Psoas muscle (tissue), 7 donors: ENCODE measurements at regions not wholly inside any gene's neighbourhood (a gene's known extent, or its start where the extent isn't known, plus 50 kb on each side); places are given as distances from the start of the nearest gene placed in this dataset.

Source experiments
- ATAC-seq, 4 donors: fragments of 200-7000 bp; cut with Tn5 transposase; one replicate each; pipeline ENCODE4 v1.9.1; 2020; ENCODE audit warnings: moderate library complexity in 3 of 4, mild to moderate bottlenecking in 2 of 4
- DNase-seq, 2 donors: peaks; one replicate each; pipeline ENCODE4 v3.0.0-alpha.2; 2020
- H3K27ac ChIP-seq: fragments of 200-600 bp; one replicate; pipeline ENCODE4 v1.8.0; 2022
- H3K27me3 ChIP-seq, 3 donors: fragments of 200-600 bp in 1 of 3; one replicate each; pipeline versions ENCODE4 v1.6.1 to v1.8.0; 2013 to 2022; ENCODE audit warnings: low read length in 2 of 3, mild to moderate bottlenecking in 2 of 3, moderate library complexity in 1 of 3; ENCODE audit not compliant: insufficient read depth in 3 of 3
- H3K36me3 ChIP-seq, 2 donors: fragments of 200-600 bp in 1 of 2; one replicate each; pipeline versions ENCODE4 v1.6.1 to v1.8.0; 2013 to 2022; ENCODE audit warnings: low read depth in 1 of 2, mild to moderate bottlenecking in 1 of 2, moderate library complexity in 1 of 2; ENCODE audit not compliant: insufficient read depth in 1 of 2
- H3K4me1 ChIP-seq: fragments of 200-600 bp; one replicate; pipeline ENCODE4 v1.8.0; 2022
- H3K4me3 ChIP-seq: fragments of 200-600 bp; one replicate; pipeline ENCODE4 v1.8.0; 2022; ENCODE audit warnings: mild to moderate bottlenecking
- H3K9me3 ChIP-seq: fragments of 200-600 bp; one replicate; pipeline ENCODE4 v1.8.0; 2022
- CTCF ChIP-seq: fragments of 200-600 bp; IDR thresholded peaks from one replicate; pipeline ENCODE4 v1.8.0; 2022; ENCODE audit warnings: antibody characterized with exemption
- WGBS, 3 donors: extraction: QIAGEN DNeasy Blood & Tissue Kit; methylation state at CpG; one replicate each; pipeline versions ENCODE4 v1.1.6 to v1.1.7; 2013; 5-methylcytosine and 5-hydroxymethylcytosine counted together
- intact Hi-C, 2 donors: fragments of 100-400 bp; cut with DNase I; formaldehyde crosslinking; loops; one replicate each; pipeline versions ENCODE4 v1.11.0 to v1.14.2; 2022
- donor health status: healthy with polysubstance abuse.
- donor health status: DM: no; HTN: no; CAD: no; lungs with moderate emphysema.
- donor health status: Bipolar disorder and iron deficiency.
- donor health status: healthy.
- donor health status: DM: yes; HTN: yes; CAD: no.
- donor health status: DM: no; HTN: no; CAD: no.
- donor health status: DM: yes; HTN: yes; CAD: no.

GRCh38 chr6:144544266-144544830 lies 259.2 kb downstream of the UTRN start:
- H3K4me3 ChIP-seq, result no peak overlapping the region
- no peak for TF ChIP-seq CTCF
- intact Hi-C loops, result no loop called here
- WGBS, 3 donors, result 95 to 98% (median 95%) methylated on average over 7 of the region's 7 CpGs
- H3K27me3 ChIP-seq, result no peaks in the 10 kb centered on the region
- H3K9me3 ChIP-seq, result no peaks in the 10 kb centered on the region
- no peak overlapping the region for H3K27ac ChIP-seq
- DNase-seq (no peak), ATAC-seq (no peak)
- peaks cover 5 to 74% of the 10 kb centered on the region in 2 donors for H3K36me3 ChIP-seq
- no peaks in the 10 kb centered on the region for H3K4me1 ChIP-seq

- H3K36me3 ChIP-seq, result peaks cover 8 to 70% of the 10 kb centered on the region in 2 donors
- no peaks in the 10 kb centered on the region for H3K9me3 ChIP-seq
- H3K27me3 ChIP-seq, result no peaks in the 10 kb centered on the region
- ATAC-seq (no peak), DNase-seq (no peak)
- no peak overlapping the region for H3K27ac ChIP-seq
- H3K4me1 ChIP-seq, result no peaks in the 10 kb centered on the region
- intact Hi-C loops, result no loop called here
- no peak for TF ChIP-seq CTCF
- WGBS, 3 donors, result 64 to 72% (median 69%) methylated on average over 2 of the region's 2 CpGs
- H3K4me3 ChIP-seq, result no peak overlapping the region
Measured at GRCh38 chr6:144546807-144547206, 261.7 kb downstream of the UTRN start.

GRCh38 chr6:144547409-144547808 lies 262.3 kb downstream of the UTRN start:
- intact Hi-C loops, result no loop called here
- no peak for ATAC-seq
- H3K27me3 ChIP-seq, result no peaks in the 10 kb centered on the region
- 57 to 74% (median 68%) methylated on average over 1 of the region's 1 CpG for WGBS, 3 donors
- H3K27ac ChIP-seq, result no peak overlapping the region
- no peaks in the 10 kb centered on the region for H3K4me1 ChIP-seq
- TF ChIP-seq CTCF, result no peak
- no peaks in the 10 kb centered on the region for H3K9me3 ChIP-seq
- H3K36me3 ChIP-seq, result peaks cover 8 to 72% of the 10 kb centered on the region in 2 donors
- H3K4me3 ChIP-seq, result no peak overlapping the region
- no peak for DNase-seq

- no peak overlapping the region for H3K27ac ChIP-seq
- 86 to 87% (median 87%) methylated on average over 9 of the region's 9 CpGs for WGBS, 3 donors
- no peak for ATAC-seq
- TF ChIP-seq CTCF, result no peak
- no peaks in the 10 kb centered on the region for H3K4me1 ChIP-seq
- H3K4me3 ChIP-seq, result no peak overlapping the region
- H3K9me3 ChIP-seq, result no peaks in the 10 kb centered on the region
- no peak for DNase-seq
- intact Hi-C loops, result no loop called here
- no peaks in the 10 kb centered on the region for H3K27me3 ChIP-seq
- H3K36me3 ChIP-seq, result peaks cover 3 to 72% of the 10 kb centered on the region in 2 donors
Measured at GRCh38 chr6:144548536-144548935, 263.4 kb downstream of the UTRN start.
